HL-60 (cell line): ENCODE measurements at regions not wholly inside any gene's neighbourhood (a gene's known extent, or its start where the extent isn't known, plus 50 kb on each side); places are given as distances from the start of the nearest gene placed in this dataset.

Experiments used
- CTCF ChIP-seq: IDR thresholded peaks from one replicate; pipeline ENCODE4 v1.5.1; 2011; ENCODE audit warnings: low read length, control low read depth, inconsistent platforms; ENCODE audit not compliant: insufficient read depth
- POLR2AphosphoS5 ChIP-seq: IDR thresholded peaks from 2 replicates; pipeline ENCODE4 v1.6.1; 2012; ENCODE audit warnings: low read depth

- TF ChIP-seq CTCF: no peak
- TF ChIP-seq POLR2AphosphoS5: no peak
These were observed 177.2 kb downstream of the SHANK2 start for GRCh38 chr11:71075116-71075720.
